Adrenal gland (tissue), 5 donors: ENCODE measurements at regions not wholly inside any gene's neighbourhood (a gene's known extent, or its start where the extent isn't known, plus 50 kb on each side); places are given as distances from the start of the nearest gene placed in this dataset.

ENCODE experiments used
- POLR2A ChIP-seq, 2 donors: fragments of 450-650 bp; IDR thresholded peaks; one replicate each; pipeline ENCODE4 v1.6.1; 2017; ENCODE audit warnings: antibody characterized with exemption in 2 of 2, mild to moderate bottlenecking in 2 of 2, moderate library complexity in 1 of 2
- TF ChIP-seq, protein P1 (sequence below), 6 experiments: fragments of 450-650 bp in 4 of 6; fragments of 200-600 bp in 2 of 6; sonication (generic) in 1 of 6; IDR thresholded peaks; 1 replicate in 5 of 6; 2 replicates in 1 of 6; pipeline versions ENCODE4 v1.5.1 to v1.8.0; 2016 to 2021; ENCODE audit warnings: antibody characterized with exemption in 6 of 6, mild to moderate bottlenecking in 2 of 6, moderate library complexity in 1 of 6
- donor health status: DM: no; HTN: no; CAD: no.

DNA sequence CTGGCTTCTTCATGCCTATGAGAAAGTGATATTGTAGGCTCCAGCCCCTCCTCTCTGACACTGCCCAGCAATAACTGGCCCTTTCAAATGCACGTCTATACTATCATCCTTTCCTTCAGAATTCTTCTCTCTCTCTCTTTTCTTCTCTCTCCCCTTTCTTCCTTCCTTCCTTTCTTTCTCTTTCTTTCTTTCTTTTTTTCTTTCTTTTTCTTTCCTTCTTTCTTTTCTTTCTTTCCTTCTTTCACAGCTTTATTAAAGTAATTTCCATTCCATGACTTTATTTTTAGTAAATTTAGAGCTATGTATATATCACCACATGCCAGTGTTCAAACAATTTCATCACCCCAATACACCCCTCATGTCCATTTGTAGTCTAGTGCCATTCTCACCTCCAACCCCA is 302.1 kb downstream of the RPAP3 start:
- TF ChIP-seq, protein P1, sequence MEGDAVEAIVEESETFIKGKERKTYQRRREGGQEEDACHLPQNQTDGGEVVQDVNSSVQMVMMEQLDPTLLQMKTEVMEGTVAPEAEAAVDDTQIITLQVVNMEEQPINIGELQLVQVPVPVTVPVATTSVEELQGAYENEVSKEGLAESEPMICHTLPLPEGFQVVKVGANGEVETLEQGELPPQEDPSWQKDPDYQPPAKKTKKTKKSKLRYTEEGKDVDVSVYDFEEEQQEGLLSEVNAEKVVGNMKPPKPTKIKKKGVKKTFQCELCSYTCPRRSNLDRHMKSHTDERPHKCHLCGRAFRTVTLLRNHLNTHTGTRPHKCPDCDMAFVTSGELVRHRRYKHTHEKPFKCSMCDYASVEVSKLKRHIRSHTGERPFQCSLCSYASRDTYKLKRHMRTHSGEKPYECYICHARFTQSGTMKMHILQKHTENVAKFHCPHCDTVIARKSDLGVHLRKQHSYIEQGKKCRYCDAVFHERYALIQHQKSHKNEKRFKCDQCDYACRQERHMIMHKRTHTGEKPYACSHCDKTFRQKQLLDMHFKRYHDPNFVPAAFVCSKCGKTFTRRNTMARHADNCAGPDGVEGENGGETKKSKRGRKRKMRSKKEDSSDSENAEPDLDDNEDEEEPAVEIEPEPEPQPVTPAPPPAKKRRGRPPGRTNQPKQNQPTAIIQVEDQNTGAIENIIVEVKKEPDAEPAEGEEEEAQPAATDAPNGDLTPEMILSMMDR (IDR thresholded peaks at IDR 0.05), result no peak
- TF ChIP-seq POLR2A (IDR thresholded peaks at IDR 0.05), result no peak
